SK-N-SH (cell line): ENCODE measurements at regions not wholly inside any gene's neighbourhood (a gene's known extent, or its start where the extent isn't known, plus 50 kb on each side); places are given as distances from the start of the nearest gene placed in this dataset.

Experiments
- CTCF ChIA-PET: fragments of 300-600, 350-600 bp; formaldehyde crosslinking; extraction: SDS; loops from one replicate; lab custom pipeline; 2021; lab: Yijun Ruan, JAX
- POLR2A ChIA-PET: fragments of 350-600 bp; sonication (Branson Sonifier 250); formaldehyde crosslinking; extraction: SDS; loops from one replicate; lab custom pipeline; 2020; ENCODE audit warnings: antibody characterized with exemption, inconsistent platforms; lab: Yijun Ruan, JAX
- DNase-seq: peaks from one replicate; pipeline ENCODE4 v3.0.0; 2012
- H2AFZ ChIP-seq: fragments of 200-600 bp; sonication (generic); 2 replicates; pipeline ENCODE4 v1.8.1; 2016; ENCODE audit warnings: antibody characterized with exemption, mild to moderate bottlenecking, low read depth
- H3F3A ChIP-seq: fragments of 200-600 bp; sonication (generic); replicated peaks from 2 replicates; pipeline ENCODE3; 2016; ENCODE audit warnings: antibody characterized with exemption, mild to moderate bottlenecking; ENCODE audit not compliant: insufficient read depth
- H3K27ac ChIP-seq, 2 experiments: fragments of 200-500 bp in 1 of 2; fragments of 200-600 bp in 1 of 2; sonication (Bioruptor generic) in 1 of 2; sonication (generic), shearing (Covaris generic) in 1 of 2; 2 replicates each; pipeline versions ENCODE4 v1.5.1 to v1.6.1; 2014 to 2016; ENCODE audit warnings: low read depth in 2 of 2, inconsistent platforms in 1 of 2, low read length in 1 of 2, mild to moderate bottlenecking in 1 of 2, mixed read lengths in 1 of 2
- H3K27me3 ChIP-seq: fragments of 200-600 bp; sonication (generic), shearing (Covaris generic); 2 replicates; pipeline ENCODE4 v1.6.1; 2016; ENCODE audit warnings: mixed run types; ENCODE audit not compliant: insufficient read depth
- H3K36me3 ChIP-seq, 2 experiments: fragments of 200-500 bp in 1 of 2; fragments of 200-600 bp in 1 of 2; sonication (Bioruptor generic) in 1 of 2; sonication (generic) in 1 of 2; replicated peaks in 1 of 2; 2 replicates each; pipeline versions ENCODE3 to v1.5.1; 2014 to 2016; ENCODE audit warnings: low read length in 1 of 2, mild to moderate bottlenecking in 1 of 2; ENCODE audit not compliant: insufficient read depth in 2 of 2, control insufficient read depth in 1 of 2
- H3K4me1 ChIP-seq, 2 experiments: fragments of 200-500 bp in 1 of 2; fragments of 200-600 bp in 1 of 2; sonication (Bioruptor generic) in 1 of 2; sonication (generic), shearing (Covaris generic) in 1 of 2; 2 replicates each; pipeline versions ENCODE4 v1.5.1 to v1.6.1; 2014 to 2016; ENCODE audit warnings: low read depth in 1 of 2, low read length in 1 of 2, mixed run types in 1 of 2; ENCODE audit not compliant: insufficient read depth in 2 of 2, control insufficient read depth in 1 of 2
- H3K4me2 ChIP-seq: fragments of 200-600 bp; sonication (generic), shearing (Covaris generic); 2 replicates; pipeline ENCODE4 v1.6.1; 2017; ENCODE audit warnings: mixed run types
- H3K4me3 ChIP-seq, 2 experiments: fragments of 200-500 bp in 1 of 2; fragments of 200-600 bp in 1 of 2; sonication (Bioruptor generic) in 1 of 2; sonication (generic), shearing (Covaris generic) in 1 of 2; 2 replicates each; pipeline versions ENCODE4 v1.5.1 to v1.8.1; 2014 to 2016; ENCODE audit warnings: low read depth in 2 of 2, inconsistent platforms in 1 of 2, low read length in 1 of 2, mild to moderate bottlenecking in 1 of 2, mixed read lengths in 1 of 2, moderate library complexity in 1 of 2
- H3K79me2 ChIP-seq: fragments of 200-600 bp; sonication (generic); 2 replicates; pipeline ENCODE4 v1.8.1; 2017; ENCODE audit warnings: mild to moderate bottlenecking; ENCODE audit not compliant: insufficient read depth
- H3K9ac ChIP-seq: fragments of 200-600 bp; sonication (generic); 2 replicates; pipeline ENCODE4 v1.6.1; 2017; ENCODE audit warnings: mixed run types
- H3K9me2 ChIP-seq: fragments of 200-600 bp; sonication (generic); 2 replicates; pipeline ENCODE4 v1.6.1; 2017; ENCODE audit warnings: mixed run types
- H3K9me3 ChIP-seq: fragments of 200-600 bp; sonication (generic); 2 replicates; pipeline ENCODE4 v1.6.1; 2017; ENCODE audit warnings: mixed run types, mild to moderate bottlenecking, moderate library complexity
- H4K20me1 ChIP-seq: fragments of 200-600 bp; sonication (generic); 2 replicates; pipeline ENCODE4 v1.6.1; 2017; ENCODE audit warnings: mild to moderate bottlenecking, mixed run types; ENCODE audit not compliant: insufficient read depth
- CTCF ChIP-seq: fragments of 200-600 bp; sonication (generic); IDR thresholded peaks from 2 replicates; pipeline ENCODE4 v1.6.1; 2017; ENCODE audit warnings: antibody characterized with exemption, mild to moderate bottlenecking, moderate library complexity
- EZH2phosphoT487 ChIP-seq: fragments of 200-600 bp; sonication (generic); IDR thresholded peaks from 2 replicates; pipeline ENCODE4 v1.6.1; 2017; ENCODE audit warnings: low read depth, mixed run types, mild to moderate bottlenecking, antibody characterized with exemption, moderate library complexity, borderline replicate concordance
- FOXM1 ChIP-seq: IDR thresholded peaks from 2 replicates; pipeline ENCODE4 v1.4.0; 2012; ENCODE audit warnings: low read depth, mild to moderate bottlenecking
- GABPA ChIP-seq: IDR thresholded peaks from 2 replicates; pipeline ENCODE4 v1.4.0; 2012; ENCODE audit warnings: low read depth, mild to moderate bottlenecking
- JUND ChIP-seq: IDR thresholded peaks from 2 replicates; pipeline ENCODE4 v1.4.0; 2012
- MXI1 ChIP-seq: IDR thresholded peaks from 2 replicates; pipeline ENCODE4 v1.6.1; 2012; ENCODE audit warnings: mild to moderate bottlenecking, low read depth, low read length, improper control_type of control experiment
- NFIC ChIP-seq: IDR thresholded peaks from 2 replicates; pipeline ENCODE4 v1.4.0; 2012; ENCODE audit warnings: borderline replicate concordance
- NRF1 ChIP-seq: IDR thresholded peaks from 2 replicates; pipeline ENCODE4 v1.6.1; 2012; ENCODE audit warnings: low read depth, mild to moderate bottlenecking, low read length
- RCOR1 ChIP-seq: fragments of 150-350 bp; IDR thresholded peaks from 2 replicates; pipeline ENCODE4 v1.6.1; 2017; ENCODE audit warnings: antibody characterized with exemption, low read length
- RFX5 ChIP-seq: IDR thresholded peaks from 2 replicates; pipeline ENCODE4 v1.6.1; 2012; ENCODE audit warnings: mild to moderate bottlenecking, improper control_type of control experiment, low read length
- RXRA ChIP-seq: IDR thresholded peaks from 2 replicates; pipeline ENCODE4 v1.4.0; 2012; ENCODE audit warnings: low read depth, mild to moderate bottlenecking, borderline replicate concordance
- SIN3A ChIP-seq: IDR thresholded peaks from 2 replicates; pipeline ENCODE4 v1.6.1; 2012; ENCODE audit warnings: low read depth, mild to moderate bottlenecking, low read length, moderate library complexity, borderline replicate concordance
- SMC3 ChIP-seq: IDR thresholded peaks from 2 replicates; pipeline ENCODE4 v1.6.1; 2012; ENCODE audit warnings: low read depth, low read length, improper control_type of control experiment
- TEAD4 ChIP-seq: IDR thresholded peaks from 2 replicates; pipeline ENCODE4 v1.4.0; 2012; ENCODE audit warnings: mild to moderate bottlenecking, borderline replicate concordance; ENCODE audit not compliant: insufficient read depth
- YY1 ChIP-seq: IDR thresholded peaks from 2 replicates; pipeline ENCODE4 v1.4.0; 2012; ENCODE audit warnings: low read depth, mild to moderate bottlenecking
- WGBS: methylation state at CpG from one replicate; pipeline ENCODE4 v1.1.6; 2017; ENCODE audit warnings: low lambda C conversion rate; 5-methylcytosine and 5-hydroxymethylcytosine counted together
- TF ChIP-seq, protein P1 (sequence below): IDR thresholded peaks from 2 replicates; pipeline ENCODE4 v1.4.0; 2012; ENCODE audit warnings: low read depth, borderline replicate concordance
- TF ChIP-seq, protein P2 (sequence below): IDR thresholded peaks from 2 replicates; pipeline ENCODE4 v1.4.0; 2012; ENCODE audit warnings: low read depth

- Histone ChIP-seq H3K79me2 (no peaks in the 10 kb centered on the region), H3K27me3 (no peaks in the 10 kb centered on the region), H3F3A (no peaks in the 10 kb centered on the region), H3K27ac (no peak overlapping the region), H3K36me3 (no peaks in the 10 kb centered on the region), H3K4me3 (no peak overlapping the region), H3K9ac (no peak overlapping the region), H2AFZ (no peak overlapping the region), H3K9me3 (peaks cover 4% of the 10 kb centered on the region; the same call in 1 of the 2 replicates), H4K20me1 (no peaks in the 10 kb centered on the region), H3K9me2 (no peaks in the 10 kb centered on the region), H3K4me2 (no peak overlapping the region), H3K4me1 (no peaks in the 10 kb centered on the region)
- 19% methylated on average over 1 of the region's 1 CpG for WGBS
- TF ChIP-seq, protein P1, sequence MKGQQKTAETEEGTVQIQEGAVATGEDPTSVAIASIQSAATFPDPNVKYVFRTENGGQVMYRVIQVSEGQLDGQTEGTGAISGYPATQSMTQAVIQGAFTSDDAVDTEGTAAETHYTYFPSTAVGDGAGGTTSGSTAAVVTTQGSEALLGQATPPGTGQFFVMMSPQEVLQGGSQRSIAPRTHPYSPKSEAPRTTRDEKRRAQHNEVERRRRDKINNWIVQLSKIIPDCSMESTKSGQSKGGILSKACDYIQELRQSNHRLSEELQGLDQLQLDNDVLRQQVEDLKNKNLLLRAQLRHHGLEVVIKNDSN, result no peak
- TF ChIP-seq RFX5 (no peak), EZH2phosphoT487 (no peak), JUND (no peak), SMC3 (no peak), NFIC (no peak), GABPA (no peak), MXI1 (no peak), FOXM1 (no peak), RXRA (no peak), SIN3A (no peak), TEAD4 (no peak), YY1 (no peak), RCOR1 (no peak), NRF1 (no peak), CTCF (no peak)
- TF ChIP-seq, protein P2, sequence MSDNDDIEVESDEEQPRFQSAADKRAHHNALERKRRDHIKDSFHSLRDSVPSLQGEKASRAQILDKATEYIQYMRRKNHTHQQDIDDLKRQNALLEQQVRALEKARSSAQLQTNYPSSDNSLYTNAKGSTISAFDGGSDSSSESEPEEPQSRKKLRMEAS, result no peak
- POLR2A ChIA-PET, result no interaction called here
- CTCF ChIA-PET, result no interaction called here
- no peak for DNase-seq
Observed at GRCh38 chr4:160631044-160631443, 1528.2 kb downstream of the RAPGEF2 start.

- H2AFZ ChIP-seq, result no peak overlapping the region
- no peaks in the 10 kb centered on the region for H3K27me3 ChIP-seq
- H3K9me3 ChIP-seq, result no peaks in the 10 kb centered on the region; the same call in 1 of the 2 replicates
- H4K20me1 ChIP-seq, result no peaks in the 10 kb centered on the region
- no peaks in the 10 kb centered on the region for H3K36me3 ChIP-seq
- POLR2A ChIA-PET, result no interaction called here
- H3K4me3 ChIP-seq, result no peak overlapping the region
- no peak overlapping the region for H3K4me2 ChIP-seq
- CTCF ChIA-PET, result no interaction called here
- no peak for DNase-seq
- TF ChIP-seq RFX5, result no peak
- H3K9ac ChIP-seq, result no peak overlapping the region
- no peaks in the 10 kb centered on the region for H3K4me1 ChIP-seq
- no peaks in the 10 kb centered on the region for H3K79me2 ChIP-seq
- no peak overlapping the region for H3K27ac ChIP-seq
- WGBS, result 40% methylated on average over 3 of the region's 3 CpGs
- H3K9me2 ChIP-seq, result no peaks in the 10 kb centered on the region
- no peaks in the 10 kb centered on the region for H3F3A ChIP-seq
Observed at GRCh38 chr4:160652790-160653189, 1511.0 kb downstream of the FSTL5 start.
